ENCODE measurements at regions not wholly inside any gene's neighbourhood (a gene's known extent, or its start where the extent isn't known, plus 50 kb on each side); places are given as distances from the start of the nearest gene placed in this dataset.

DNA sequence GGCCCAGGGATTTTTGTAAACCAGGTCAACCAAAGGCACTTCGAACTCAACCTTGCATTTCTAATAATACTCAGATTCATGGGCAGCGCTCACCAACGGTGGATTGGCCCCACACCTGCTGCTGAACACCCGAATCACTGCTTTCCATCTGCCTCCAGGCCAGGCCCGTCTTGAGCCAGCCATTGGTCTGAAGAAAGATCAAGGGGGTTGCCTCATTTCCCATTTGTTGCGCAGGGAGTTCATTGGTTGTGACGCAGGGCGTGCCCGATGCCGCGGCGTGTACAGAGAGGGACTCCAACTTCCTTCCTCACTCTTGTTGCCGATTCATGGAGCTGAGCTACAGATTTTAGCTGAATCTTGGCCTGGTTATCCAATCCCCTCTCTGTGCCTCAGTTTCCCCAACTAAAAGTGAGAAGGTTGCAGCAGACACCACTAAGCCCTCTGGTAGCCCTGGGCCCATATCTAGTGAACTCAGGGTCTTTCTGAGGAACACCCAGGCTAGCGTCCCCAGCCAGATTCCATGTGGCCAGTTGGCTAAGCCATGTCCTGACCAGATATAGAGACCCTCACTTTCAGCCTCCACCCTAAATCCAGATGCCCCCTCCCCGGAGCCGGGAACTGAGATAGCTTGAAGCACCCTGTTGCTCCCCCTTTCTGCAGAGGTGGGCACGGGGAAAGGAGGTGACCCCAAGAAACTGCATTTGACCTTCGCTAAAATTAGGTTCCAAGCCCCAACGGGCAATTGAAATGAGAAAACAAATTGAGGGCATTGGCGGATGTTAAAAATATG, 60.9 kb upstream of the HPCAL1 start:
- Histone ChIP-seq H3K27ac (no peak overlapping the region), H3K36me3 (no peaks in the 10 kb centered on the region), H3K4me3 (no peak overlapping the region), H3K9me3 (no peaks in the 10 kb centered on the region), H3K27me3 (no peaks in the 10 kb centered on the region), H3K4me1 (no peaks in the 10 kb centered on the region)
- 86 to 91% methylated on average over 20 of the region's 20 CpGs for WGBS, 2 donors
- DNase-seq (ENCODE audit: low spot score in 2 of 2): no peak
- TF ChIP-seq POLR2A (IDR thresholded peaks at IDR 0.05): no peak
- TF ChIP-seq EP300 (IDR thresholded peaks at IDR 0.05): no peak
- TF ChIP-seq, protein P1, sequence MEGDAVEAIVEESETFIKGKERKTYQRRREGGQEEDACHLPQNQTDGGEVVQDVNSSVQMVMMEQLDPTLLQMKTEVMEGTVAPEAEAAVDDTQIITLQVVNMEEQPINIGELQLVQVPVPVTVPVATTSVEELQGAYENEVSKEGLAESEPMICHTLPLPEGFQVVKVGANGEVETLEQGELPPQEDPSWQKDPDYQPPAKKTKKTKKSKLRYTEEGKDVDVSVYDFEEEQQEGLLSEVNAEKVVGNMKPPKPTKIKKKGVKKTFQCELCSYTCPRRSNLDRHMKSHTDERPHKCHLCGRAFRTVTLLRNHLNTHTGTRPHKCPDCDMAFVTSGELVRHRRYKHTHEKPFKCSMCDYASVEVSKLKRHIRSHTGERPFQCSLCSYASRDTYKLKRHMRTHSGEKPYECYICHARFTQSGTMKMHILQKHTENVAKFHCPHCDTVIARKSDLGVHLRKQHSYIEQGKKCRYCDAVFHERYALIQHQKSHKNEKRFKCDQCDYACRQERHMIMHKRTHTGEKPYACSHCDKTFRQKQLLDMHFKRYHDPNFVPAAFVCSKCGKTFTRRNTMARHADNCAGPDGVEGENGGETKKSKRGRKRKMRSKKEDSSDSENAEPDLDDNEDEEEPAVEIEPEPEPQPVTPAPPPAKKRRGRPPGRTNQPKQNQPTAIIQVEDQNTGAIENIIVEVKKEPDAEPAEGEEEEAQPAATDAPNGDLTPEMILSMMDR (IDR thresholded peaks at IDR 0.05): no peak

DNA sequence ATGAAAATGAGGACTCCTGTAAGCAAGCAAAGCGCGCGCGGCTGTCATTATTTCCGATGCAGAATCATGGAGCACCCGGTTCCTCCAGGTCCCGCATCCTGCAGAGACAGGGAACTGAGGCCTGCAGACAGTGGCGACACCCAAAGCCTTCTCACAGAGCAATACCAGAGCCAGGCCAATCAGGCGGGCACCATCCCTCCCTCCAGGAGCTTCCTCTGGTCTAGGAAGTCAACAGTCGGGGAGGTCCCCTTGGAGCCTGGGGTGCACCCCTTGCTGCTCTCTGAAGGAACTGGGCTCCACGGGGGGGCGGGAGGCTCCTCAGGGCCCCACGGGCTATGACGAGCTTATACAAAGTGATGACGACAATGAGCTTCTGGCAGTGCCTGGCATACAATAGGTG, 60.3 kb upstream of the HPCAL1 start:
- TF ChIP-seq POLR2A (IDR thresholded peaks at IDR 0.05): no peak
- TF ChIP-seq EP300 (IDR thresholded peaks at IDR 0.05): no peak
- TF ChIP-seq, protein P1 (IDR thresholded peaks at IDR 0.05): no peak

DNA sequence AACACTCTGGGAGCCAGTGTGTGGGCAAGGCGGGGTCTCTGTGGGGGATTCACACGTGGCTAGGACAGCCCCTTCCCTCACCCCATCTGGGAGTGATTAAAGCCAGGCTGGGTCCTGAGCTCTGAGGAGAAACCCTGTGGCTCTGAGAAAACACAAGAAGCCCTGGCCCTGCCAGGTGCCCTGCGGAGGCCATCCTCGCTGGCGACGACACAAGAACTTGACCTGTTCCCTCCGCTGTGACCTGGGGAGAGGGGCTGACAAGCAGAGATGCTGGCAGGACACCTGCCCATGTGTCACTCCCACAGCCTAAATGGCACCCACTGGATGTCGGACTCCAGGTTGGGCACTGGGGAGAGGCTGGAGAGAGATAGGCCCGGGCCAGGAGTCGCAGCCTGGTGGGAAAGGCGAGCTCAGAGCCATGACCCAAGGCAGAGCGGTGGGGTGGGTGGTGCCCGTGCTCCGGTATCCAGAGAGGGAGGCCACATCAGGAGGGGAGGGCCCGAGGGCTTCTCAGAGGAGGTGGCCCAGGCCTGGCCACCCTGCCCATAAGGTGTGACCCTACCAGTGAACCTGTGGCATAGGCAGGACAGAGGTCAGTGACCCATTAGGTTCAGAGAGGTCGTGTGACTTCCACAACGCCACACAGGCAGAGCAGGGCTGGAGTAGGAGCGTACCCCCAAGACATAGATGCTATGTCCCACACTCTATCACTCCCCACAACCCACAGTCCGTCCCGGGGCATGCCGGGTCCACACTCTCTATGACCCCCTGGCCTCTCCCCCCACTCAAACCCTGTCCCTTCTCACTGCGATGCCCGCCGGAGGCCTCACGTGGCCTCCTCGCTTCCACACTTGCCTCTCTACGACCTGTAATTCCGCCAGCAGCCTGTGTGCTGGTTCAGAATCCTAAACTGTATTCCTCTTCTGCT, 59.4 kb upstream of the HPCAL1 start:
- no peak overlapping the region for H3K4me3 ChIP-seq
- no peaks in the 10 kb centered on the region for H3K36me3 ChIP-seq
- TF ChIP-seq POLR2A (IDR thresholded peaks at IDR 0.05) (no peak), EP300 (IDR thresholded peaks at IDR 0.05) (no peak)
- TF ChIP-seq, protein P1 (IDR thresholded peaks at IDR 0.05): no peak
- no peak overlapping the region for H3K27ac ChIP-seq
- 80 to 84% methylated on average over 28 of the region's 28 CpGs for WGBS, 2 donors
- no peaks in the 10 kb centered on the region for H3K4me1 ChIP-seq
- DNase-seq (ENCODE audit: low spot score in 2 of 2): no peak
- peaks cover 0 to 4% (median 0%) of the 10 kb centered on the region in 4 donors for H3K9me3 ChIP-seq
- H3K27me3 ChIP-seq: no peaks in the 10 kb centered on the region

More for the DNA sequence above, 60.3 kb upstream of the HPCAL1 start:
- H3K9me3 ChIP-seq: no peaks in the 10 kb centered on the region
- H3K27me3 ChIP-seq: no peaks in the 10 kb centered on the region
- no peaks in the 10 kb centered on the region for H3K4me1 ChIP-seq
- no peak for DNase-seq (ENCODE audit: low spot score in 2 of 2)
- no peak overlapping the region for H3K4me3 ChIP-seq
- 88 to 95% methylated on average over 15 of the region's 15 CpGs for WGBS, 2 donors
- H3K27ac ChIP-seq: no peak overlapping the region
- H3K36me3 ChIP-seq: no peaks in the 10 kb centered on the region

DNA sequence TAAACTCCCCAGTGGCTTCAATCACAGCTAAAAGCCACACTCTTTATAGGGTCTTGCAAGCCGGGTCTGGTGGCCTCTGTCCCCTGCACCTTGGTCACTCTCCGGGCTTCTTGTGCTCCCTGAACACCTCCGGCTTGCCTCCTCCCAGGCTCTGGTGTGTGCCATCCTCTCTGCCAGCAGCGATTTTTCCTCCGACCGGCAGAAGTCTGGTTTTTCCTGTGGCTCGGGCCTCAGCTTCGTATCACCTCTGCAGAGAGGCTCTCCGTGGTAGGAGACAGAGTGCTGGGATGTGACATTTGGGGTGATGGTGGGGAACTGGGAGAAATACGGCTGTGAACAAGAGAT, 58.8 kb upstream of the HPCAL1 start:
- H3K4me1 ChIP-seq: no peaks in the 10 kb centered on the region
- H3K36me3 ChIP-seq: no peaks in the 10 kb centered on the region
- no peak overlapping the region for H3K4me3 ChIP-seq
- H3K9me3 ChIP-seq: peaks cover 0 to 9% (median 2%) of the 10 kb centered on the region in 4 donors
- TF ChIP-seq POLR2A (IDR thresholded peaks at IDR 0.05): no peak
- TF ChIP-seq EP300 (IDR thresholded peaks at IDR 0.05): no peak
- H3K27me3 ChIP-seq: no peaks in the 10 kb centered on the region
- no peak overlapping the region for H3K27ac ChIP-seq
- no peak for DNase-seq (ENCODE audit: low spot score in 2 of 2)
- 70 to 88% methylated on average over 10 of the region's 10 CpGs for WGBS, 2 donors

DNA sequence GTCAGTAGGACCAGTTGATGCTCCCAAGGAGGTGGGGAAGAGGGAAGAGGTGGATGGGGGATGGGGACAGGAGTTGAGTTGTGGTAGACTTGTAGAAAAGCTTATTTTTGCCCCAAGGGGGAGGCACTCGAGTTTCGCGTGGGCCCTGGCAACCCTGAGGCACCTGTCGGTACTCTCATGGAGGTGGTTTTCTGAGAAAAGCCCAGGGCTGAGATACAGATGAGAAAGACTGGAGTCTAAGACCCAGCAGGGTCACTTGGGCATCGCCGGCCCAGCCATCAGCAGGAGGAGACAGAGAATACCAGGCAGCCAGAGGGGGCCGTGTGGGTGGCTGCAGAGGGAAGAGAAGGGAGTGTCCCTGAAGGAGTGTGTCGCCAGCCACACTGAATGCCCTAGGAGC, 57.7 kb upstream of the HPCAL1 start:
- 80 to 93% methylated on average over 8 of the region's 8 CpGs for WGBS, 2 donors
- TF ChIP-seq, protein P1 (IDR thresholded peaks at IDR 0.05): no peak
- no peak for TF ChIP-seq POLR2A (IDR thresholded peaks at IDR 0.05)
- TF ChIP-seq EP300 (IDR thresholded peaks at IDR 0.05): no peak
- Histone ChIP-seq H3K27ac (no peak overlapping the region), H3K4me1 (no peaks in the 10 kb centered on the region), H3K4me3 (no peak overlapping the region), H3K9me3 (peaks cover 0 to 20% (median 8%) of the 10 kb centered on the region in 4 donors), H3K36me3 (no peaks in the 10 kb centered on the region), H3K27me3 (no peaks in the 10 kb centered on the region)
- DNase-seq (ENCODE audit: low spot score in 2 of 2): no peak
